Activated CD8-positive, alpha-beta T cell treated with anti-CD3 and anti-CD28 coated beads, Interleukin-2, amount 10 ng/mL, durations not matched to agents 7 days and 5 days (primary cell): ENCODE measurements at regions not wholly inside any gene's neighbourhood (a gene's known extent, or its start where the extent isn't known, plus 50 kb on each side); places are given as distances from the start of the nearest gene placed in this dataset.

Experiments
- ATAC-seq: fragments of 150-1000 bp; cut with Tn5 transposase; one replicate; pipeline ENCODE4 v1.10.0; 2021; ENCODE audit warnings: moderate library complexity
- CTCF ChIA-PET: fragments of 350-600 bp; sonication (Branson Sonifier 250); formaldehyde crosslinking; loops from one replicate; lab custom pipeline; 2021; ENCODE audit warnings: antibody characterized with exemption; lab: Charles Lee
- POLR2A ChIA-PET: fragments of 350-600 bp; sonication (Branson Sonifier 250); formaldehyde crosslinking; loops from one replicate; lab custom pipeline; 2021; ENCODE audit warnings: antibody characterized with exemption; lab: Charles Lee
- DNase-seq: peaks from one replicate; pipeline ENCODE4 v3.0.0-alpha.2; 2020
- H3K27ac Mint-ChIP-seq: one replicate; pipeline ENCODE4 v1.8.0; 2021; ENCODE audit warnings: mild to moderate bottlenecking, mixed read lengths
- H3K27me3 Mint-ChIP-seq: one replicate; pipeline ENCODE4 v1.8.0; 2021; ENCODE audit warnings: low read depth, mixed read lengths
- H3K36me3 Mint-ChIP-seq: one replicate; pipeline ENCODE4 v1.8.0; 2021; ENCODE audit warnings: low read depth, mixed read lengths
- H3K4me1 Mint-ChIP-seq: one replicate; pipeline ENCODE4 v1.8.0; 2021; ENCODE audit warnings: low read depth, mixed read lengths
- H3K4me3 Mint-ChIP-seq: one replicate; pipeline ENCODE4 v1.8.0; 2021; ENCODE audit warnings: mild to moderate bottlenecking, mixed read lengths
- H3K9me3 Mint-ChIP-seq: one replicate; pipeline ENCODE4 v1.8.0; 2022; ENCODE audit warnings: mixed read lengths; ENCODE audit not compliant: insufficient read depth

DNA sequence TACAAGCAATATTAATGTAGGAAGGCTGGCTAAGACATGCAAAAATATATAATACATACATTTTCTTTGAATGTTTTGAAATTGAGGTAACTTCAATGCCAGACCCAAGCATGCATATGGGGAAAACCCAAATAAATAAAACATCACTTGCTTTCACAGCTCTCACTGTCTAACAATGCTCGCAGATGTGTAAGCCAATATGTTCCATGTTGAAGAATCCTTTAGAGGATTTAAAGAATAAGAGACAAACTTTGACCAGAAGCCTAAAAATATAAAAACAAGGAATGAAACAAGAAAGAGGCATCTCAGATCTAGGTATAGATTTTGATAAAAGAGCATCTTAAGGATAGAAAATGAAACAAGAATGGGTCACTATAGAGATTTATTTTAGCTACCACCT lies 354.2 kb downstream of the CDH10 start:
- Mint-ChIP-seq H3K4me1 (no peaks in the 10 kb centered on the region), H3K27ac (no peak overlapping the region), H3K9me3 (peaks cover 14% of the 10 kb centered on the region), H3K27me3 (no peaks in the 10 kb centered on the region), H3K36me3 (no peaks in the 10 kb centered on the region), H3K4me3 (no peak overlapping the region)
- POLR2A ChIA-PET = no interaction called here
- no peak for ATAC-seq
- no peak for DNase-seq
- CTCF ChIA-PET = no interaction called here

DNA sequence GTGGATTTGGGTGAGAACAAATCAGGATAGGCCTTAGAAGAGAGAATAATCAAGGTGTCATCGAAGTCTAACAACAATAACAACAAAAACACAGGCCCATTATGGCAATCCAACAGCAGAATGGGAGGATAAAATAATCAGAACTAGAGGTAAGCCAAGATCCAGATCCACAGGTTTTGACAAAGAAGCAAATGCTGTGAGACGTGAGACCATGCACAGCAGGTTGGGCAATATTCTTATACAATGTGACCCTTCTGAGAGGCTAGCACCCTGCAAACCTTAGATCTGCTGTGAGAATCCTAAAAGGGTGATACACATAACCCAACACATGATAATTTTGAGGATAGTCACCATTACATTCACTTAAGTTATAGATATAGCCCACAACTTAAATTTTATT lies 352.9 kb downstream of the CDH10 start:
- Mint-ChIP-seq H3K27ac (no peak overlapping the region), H3K36me3 (no peaks in the 10 kb centered on the region), H3K4me1 (no peaks in the 10 kb centered on the region), H3K9me3 (peaks cover 23% of the 10 kb centered on the region), H3K4me3 (no peak overlapping the region), H3K27me3 (no peaks in the 10 kb centered on the region)
- CTCF ChIA-PET = no interaction called here
- POLR2A ChIA-PET = no interaction called here
- DNase-seq = no peak
- no peak for ATAC-seq

DNA sequence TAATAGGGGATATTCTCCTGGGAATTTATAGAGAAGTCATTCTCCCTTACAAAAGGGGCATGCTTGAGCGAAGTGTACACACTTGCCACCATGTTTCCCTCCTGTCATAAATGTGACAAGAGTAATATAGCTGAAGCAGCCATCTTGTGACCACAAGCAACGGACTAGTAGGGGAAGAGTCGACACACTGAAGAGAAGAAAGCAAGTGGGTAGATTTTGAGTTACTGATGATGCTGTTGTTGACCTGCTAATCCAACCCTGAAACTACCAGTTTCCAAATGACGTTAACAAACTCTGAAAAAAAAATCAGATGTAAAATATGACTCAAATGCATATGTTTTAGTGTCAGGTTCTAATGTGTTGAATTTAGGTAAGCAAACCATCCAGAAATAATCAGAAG lies 350.4 kb downstream of the CDH10 start:
- Mint-ChIP-seq H3K4me3 (no peak overlapping the region), H3K4me1 (no peaks in the 10 kb centered on the region), H3K36me3 (no peaks in the 10 kb centered on the region), H3K27ac (no peak overlapping the region), H3K9me3 (peaks cover 29% of the 10 kb centered on the region), H3K27me3 (no peaks in the 10 kb centered on the region)
- ChIA-PET CTCF (no interaction called here), POLR2A (no interaction called here)
- DNase-seq (no peak), ATAC-seq (no peak)

DNA sequence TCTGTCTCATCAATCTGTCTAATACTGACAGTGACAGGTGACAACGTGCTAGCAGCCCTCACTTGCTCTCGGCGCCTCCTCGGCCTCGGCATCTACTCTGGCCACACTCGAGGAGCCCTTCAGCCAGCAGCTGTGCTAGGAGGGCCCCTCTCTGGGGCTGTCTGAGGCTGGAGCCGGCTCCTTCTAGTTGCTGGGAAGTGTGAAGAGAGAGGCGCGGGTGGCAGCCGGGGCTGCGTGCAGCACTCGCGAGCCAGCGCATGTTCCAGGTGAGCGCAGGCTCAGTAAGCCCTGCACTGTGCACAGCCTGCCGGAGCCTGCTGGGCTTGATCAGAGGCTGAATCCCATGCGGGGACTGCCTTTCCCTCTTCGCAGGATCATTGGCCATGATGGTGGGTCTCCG lies 330.7 kb downstream of the CDH10 start:
- peaks cover 30% of the 10 kb centered on the region for H3K9me3 Mint-ChIP-seq
- DNase-seq = no peak
- POLR2A ChIA-PET = no interaction called here
- no peaks in the 10 kb centered on the region for H3K4me1 Mint-ChIP-seq
- no peak overlapping the region for H3K27ac Mint-ChIP-seq
- CTCF ChIA-PET = no interaction called here
- no peaks in the 10 kb centered on the region for H3K36me3 Mint-ChIP-seq
- no peak for ATAC-seq
- no peak overlapping the region for H3K4me3 Mint-ChIP-seq
- H3K27me3 Mint-ChIP-seq = no peaks in the 10 kb centered on the region

DNA sequence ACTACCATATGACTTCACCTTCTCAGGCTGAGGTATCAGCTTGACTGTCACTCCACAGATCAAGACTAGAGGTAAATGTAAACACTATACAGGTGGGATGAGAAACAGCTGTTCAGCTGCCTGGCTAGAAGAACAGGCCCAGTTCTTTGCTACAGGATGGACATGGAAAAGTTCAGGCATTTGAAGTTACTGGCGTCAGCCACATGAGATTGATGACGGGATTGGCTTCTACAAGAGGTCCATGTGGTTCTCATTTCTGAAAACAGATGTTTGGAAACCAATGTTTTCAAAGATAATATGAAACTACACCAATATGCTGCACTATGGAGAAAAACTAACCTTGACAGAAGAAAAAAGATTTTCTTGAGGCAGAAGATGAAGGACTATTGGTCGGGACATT lies 324.1 kb downstream of the CDH10 start:
- Mint-ChIP-seq H3K27me3 (no peaks in the 10 kb centered on the region), H3K4me3 (no peak overlapping the region), H3K9me3 (peaks cover 12% of the 10 kb centered on the region), H3K27ac (no peak overlapping the region), H3K4me1 (no peaks in the 10 kb centered on the region), H3K36me3 (no peaks in the 10 kb centered on the region)
- DNase-seq (no peak), ATAC-seq (no peak)
- CTCF ChIA-PET = no interaction called here
- POLR2A ChIA-PET = no interaction called here

DNA sequence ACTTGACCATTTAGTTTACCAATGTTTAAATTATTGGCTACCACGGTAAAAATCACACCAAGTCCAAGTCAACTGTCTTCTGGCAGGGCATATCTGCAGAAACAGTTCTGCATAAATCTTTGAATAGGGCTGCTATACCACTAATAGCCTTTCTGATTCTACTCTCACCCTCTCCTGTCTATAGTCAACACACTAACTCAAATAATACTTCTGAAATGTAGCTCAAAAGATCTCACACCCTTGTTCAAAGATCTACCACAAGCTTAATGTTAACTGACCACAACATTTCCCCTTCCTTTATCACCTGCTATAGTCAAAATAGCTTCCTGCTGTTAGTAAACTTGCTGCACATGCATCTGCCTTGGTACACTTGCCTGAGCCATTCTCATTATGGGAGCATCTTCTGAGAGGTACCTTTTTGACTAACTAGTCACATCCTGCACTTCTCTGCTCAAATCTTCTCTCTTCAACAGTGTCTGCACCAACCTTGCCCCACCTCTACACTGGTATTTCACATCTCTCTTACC lies 319.4 kb downstream of the CDH10 start:
- Mint-ChIP-seq H3K9me3 (peaks cover 10% of the 10 kb centered on the region), H3K27me3 (no peaks in the 10 kb centered on the region), H3K27ac (no peak overlapping the region), H3K4me3 (no peak overlapping the region), H3K36me3 (no peaks in the 10 kb centered on the region), H3K4me1 (no peaks in the 10 kb centered on the region)
- DNase-seq (no peak), ATAC-seq (no peak)
- ChIA-PET CTCF (no interaction called here), POLR2A (no interaction called here)

DNA sequence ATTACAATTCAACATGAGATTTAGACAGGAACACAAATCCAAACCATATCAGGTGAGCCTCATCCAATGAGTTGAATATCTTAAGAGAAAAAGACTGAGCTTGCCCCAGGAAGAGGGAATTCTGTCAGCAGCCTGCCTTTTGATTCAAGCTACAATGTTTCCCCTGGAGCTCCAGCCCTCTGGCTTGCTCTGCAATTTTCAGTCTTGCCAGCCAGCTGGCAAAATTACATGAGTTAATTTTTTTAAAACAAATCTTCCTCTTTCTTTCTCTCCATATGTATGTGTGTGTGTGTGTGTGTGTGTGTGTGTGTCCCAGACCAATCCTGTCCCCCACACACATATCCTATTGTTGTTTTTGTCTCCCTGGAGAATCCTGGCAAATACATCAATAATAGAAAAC lies 313.2 kb downstream of the CDH10 start:
- POLR2A ChIA-PET = no interaction called here
- CTCF ChIA-PET = no interaction called here
- Mint-ChIP-seq H3K4me1 (no peaks in the 10 kb centered on the region), H3K27ac (no peak overlapping the region), H3K36me3 (no peaks in the 10 kb centered on the region), H3K9me3 (peaks cover 23% of the 10 kb centered on the region), H3K4me3 (no peak overlapping the region), H3K27me3 (no peaks in the 10 kb centered on the region)
- no peak for DNase-seq
- no peak for ATAC-seq

DNA sequence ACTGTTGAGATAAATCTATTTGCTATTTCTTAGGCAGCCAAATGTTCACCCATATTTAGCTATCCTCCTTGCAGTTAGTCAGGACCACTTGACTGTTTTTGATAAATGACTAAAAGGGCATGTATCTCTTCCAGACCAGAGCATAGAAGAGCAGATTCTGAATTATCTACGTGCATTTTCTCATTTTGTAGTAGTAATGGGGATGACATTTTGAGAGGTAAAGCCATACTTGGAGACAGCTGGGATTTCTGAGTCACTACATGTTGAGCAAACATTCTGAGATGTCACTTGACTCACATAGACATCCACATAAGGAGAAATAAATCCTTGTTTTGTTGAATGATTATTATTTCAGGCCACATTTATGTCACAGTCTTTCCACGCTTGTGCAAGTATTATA lies 297.6 kb downstream of the CDH10 start:
- Mint-ChIP-seq H3K4me3 (no peak overlapping the region), H3K27me3 (no peaks in the 10 kb centered on the region), H3K27ac (no peak overlapping the region), H3K9me3 (peaks cover 14% of the 10 kb centered on the region), H3K4me1 (no peaks in the 10 kb centered on the region), H3K36me3 (no peaks in the 10 kb centered on the region)
- no peak for ATAC-seq
- DNase-seq = no peak
- ChIA-PET CTCF (no interaction called here), POLR2A (no interaction called here)

DNA sequence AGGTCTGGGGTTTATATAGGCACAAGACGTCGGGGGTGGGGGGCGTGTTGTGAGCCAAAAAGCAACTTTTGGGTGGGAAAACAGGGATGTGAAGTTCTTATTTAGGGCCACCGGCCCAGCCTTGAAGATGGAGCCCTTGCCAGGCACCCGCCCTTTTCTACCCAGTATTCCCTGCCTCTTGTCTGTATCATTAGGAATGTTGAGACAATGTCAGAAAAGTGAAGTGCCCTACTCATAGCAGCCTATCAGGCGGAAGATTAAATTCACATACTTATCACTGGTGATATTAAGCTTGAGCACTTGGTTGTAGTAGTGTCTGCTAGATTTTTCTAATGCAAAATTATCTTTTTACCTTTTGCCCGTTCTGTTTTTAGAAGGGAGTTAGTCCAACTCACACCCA lies 293.5 kb downstream of the CDH10 start:
- ATAC-seq (no peak), DNase-seq (no peak)
- ChIA-PET CTCF (no interaction called here), POLR2A (no interaction called here)
- H3K9me3 Mint-ChIP-seq = peaks cover 16% of the 10 kb centered on the region
- H3K27ac Mint-ChIP-seq = no peak overlapping the region
- H3K27me3 Mint-ChIP-seq = no peaks in the 10 kb centered on the region
- no peaks in the 10 kb centered on the region for H3K36me3 Mint-ChIP-seq
- H3K4me1 Mint-ChIP-seq = no peaks in the 10 kb centered on the region
- no peak overlapping the region for H3K4me3 Mint-ChIP-seq

DNA sequence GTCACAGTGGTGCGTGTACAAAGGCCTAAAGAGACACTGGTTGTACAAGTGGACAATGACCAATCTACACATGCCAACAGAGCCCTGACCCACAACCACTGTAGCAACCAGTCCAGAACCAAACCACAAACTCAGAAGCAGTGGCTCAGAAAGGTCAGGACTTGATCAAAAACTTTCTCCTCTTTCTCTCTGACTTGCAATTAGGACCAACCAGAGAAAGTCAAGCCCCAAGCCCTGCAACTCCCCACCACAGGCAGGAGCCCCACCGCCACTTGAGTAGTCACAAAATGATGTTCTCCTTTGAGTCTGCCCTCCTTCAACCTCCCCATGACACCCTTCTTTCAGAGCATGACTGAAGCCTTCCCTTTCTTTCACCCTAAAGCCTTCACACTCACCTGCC lies 291.8 kb downstream of the CDH10 start:
- Mint-ChIP-seq H3K27me3 (no peaks in the 10 kb centered on the region), H3K4me1 (no peaks in the 10 kb centered on the region), H3K9me3 (peaks cover 12% of the 10 kb centered on the region), H3K36me3 (no peaks in the 10 kb centered on the region), H3K4me3 (no peak overlapping the region), H3K27ac (no peak overlapping the region)
- POLR2A ChIA-PET = no interaction called here
- ATAC-seq = no peak
- no peak for DNase-seq
- CTCF ChIA-PET = no interaction called here

DNA sequence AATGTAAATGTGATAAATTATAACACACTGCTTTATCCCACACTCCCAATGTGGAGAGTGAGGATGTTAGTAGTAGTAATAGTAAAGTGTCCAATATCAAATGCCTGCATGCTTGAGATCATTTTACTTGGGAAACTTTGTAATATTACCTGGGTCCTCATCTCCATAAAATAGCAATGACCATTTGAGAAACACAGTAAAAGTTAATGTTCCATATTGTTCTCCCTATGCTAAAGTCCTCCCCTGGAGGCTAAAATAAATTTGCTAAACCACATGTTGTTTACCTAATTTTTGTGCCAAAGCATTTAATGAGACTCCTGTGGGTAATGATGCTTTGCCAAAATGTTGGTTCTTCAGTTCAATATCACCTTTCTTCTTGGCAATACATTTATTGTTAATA lies 291.2 kb downstream of the CDH10 start:
- Mint-ChIP-seq H3K4me1 (no peaks in the 10 kb centered on the region), H3K27me3 (no peaks in the 10 kb centered on the region), H3K4me3 (no peak overlapping the region), H3K36me3 (no peaks in the 10 kb centered on the region), H3K27ac (no peak overlapping the region), H3K9me3 (peaks cover 12% of the 10 kb centered on the region)
- no peak for DNase-seq
- ChIA-PET CTCF (no interaction called here), POLR2A (no interaction called here)
- ATAC-seq = no peak

DNA sequence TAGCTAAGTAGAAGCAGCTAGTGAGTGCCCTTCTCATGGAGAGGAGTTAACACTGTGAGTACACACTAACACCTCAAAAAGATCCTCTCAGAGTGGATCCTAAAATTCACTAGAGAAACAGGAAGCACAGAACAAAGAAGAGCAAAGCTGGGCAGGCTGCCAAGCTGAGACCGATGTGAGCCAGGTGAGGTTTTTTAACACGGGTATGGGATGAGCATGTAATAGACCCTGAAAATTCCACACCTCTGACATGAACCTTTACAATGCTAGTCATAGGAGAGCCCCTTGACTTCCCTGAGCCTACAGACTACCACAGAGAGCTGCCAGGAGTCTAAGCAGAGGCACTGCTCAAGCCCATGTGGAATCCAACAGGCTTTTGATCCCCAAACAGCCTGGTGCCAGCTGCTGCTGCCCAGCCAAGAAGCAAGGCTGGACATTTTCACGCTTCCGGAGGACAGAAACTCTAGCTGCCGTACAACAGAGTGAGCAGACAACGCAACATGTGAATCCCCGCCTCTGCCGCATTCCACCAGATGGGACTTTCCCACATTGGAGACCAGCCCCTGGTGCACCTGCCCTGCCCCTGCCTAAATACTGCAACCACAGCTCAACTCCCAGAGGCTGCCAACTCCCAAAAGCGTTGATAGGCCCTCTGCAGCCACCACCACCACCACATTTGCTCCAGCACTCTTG lies 280.8 kb downstream of the CDH10 start:
- Mint-ChIP-seq H3K36me3 (no peaks in the 10 kb centered on the region), H3K4me1 (no peaks in the 10 kb centered on the region), H3K4me3 (no peak overlapping the region), H3K27me3 (no peaks in the 10 kb centered on the region), H3K27ac (no peak overlapping the region), H3K9me3 (peaks cover 12% of the 10 kb centered on the region)
- ATAC-seq (no peak), DNase-seq (no peak)
- ChIA-PET CTCF (no interaction called here), POLR2A (no interaction called here)

DNA sequence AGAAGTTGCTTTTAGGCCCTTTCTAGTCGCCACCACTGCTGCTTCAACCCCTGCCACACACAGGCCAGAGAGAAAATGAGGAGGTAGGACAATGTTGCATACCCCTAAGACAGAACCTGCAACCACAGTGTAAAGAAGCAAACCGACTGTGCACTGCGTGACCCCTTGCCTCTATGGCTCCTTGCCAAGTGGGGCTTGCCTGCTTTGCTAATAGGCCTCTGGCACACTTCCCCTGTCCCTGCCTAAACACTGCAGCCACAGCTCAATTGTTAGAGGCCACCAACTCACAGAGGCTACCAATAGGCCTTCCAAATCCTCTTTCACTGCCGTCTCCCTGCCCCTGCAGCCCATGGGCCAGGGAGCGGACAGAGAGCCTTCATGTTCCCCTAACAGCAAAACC lies 280.1 kb downstream of the CDH10 start:
- Mint-ChIP-seq H3K27ac (no peak overlapping the region), H3K4me3 (no peak overlapping the region), H3K36me3 (no peaks in the 10 kb centered on the region), H3K9me3 (peaks cover 12% of the 10 kb centered on the region), H3K4me1 (no peaks in the 10 kb centered on the region), H3K27me3 (no peaks in the 10 kb centered on the region)
- ChIA-PET CTCF (no interaction called here), POLR2A (no interaction called here)
- DNase-seq (no peak), ATAC-seq (no peak)
